Upper lobe of left lung (tissue), 6 donors: ENCODE measurements at regions not wholly inside any gene's neighbourhood (a gene's known extent, or its start where the extent isn't known, plus 50 kb on each side); places are given as distances from the start of the nearest gene placed in this dataset.

Source experiments
- ATAC-seq, 2 donors: fragments of 200-7000 bp; cut with Tn5 transposase; one replicate each; pipeline ENCODE4 v1.9.1; 2022; ENCODE audit warnings: mild to moderate bottlenecking in 2 of 2, moderate library complexity in 2 of 2; ENCODE audit not compliant: low FRiP score in 2 of 2
- DNase-seq, 2 donors: peaks; one replicate each; pipeline ENCODE4 v3.0.0-alpha.2; 2019 to 2020
- H3K27ac ChIP-seq, 4 donors: fragments of 200-600 bp; sonication (generic); one replicate each; pipeline ENCODE4 v1.5.1; 2016 to 2019
- H3K27me3 ChIP-seq, 4 donors: fragments of 200-600 bp; sonication (generic); one replicate each; pipeline ENCODE4 v1.5.1; 2017 to 2019
- H3K36me3 ChIP-seq, 4 donors: fragments of 200-600 bp; sonication (generic); one replicate each; pipeline ENCODE4 v1.5.1; 2016 to 2019
- H3K4me1 ChIP-seq, 4 donors: fragments of 200-600 bp; sonication (generic); one replicate each; pipeline ENCODE4 v1.5.1; 2018 to 2019
- H3K4me3 ChIP-seq, 4 donors: fragments of 200-600 bp; sonication (generic); one replicate each; pipeline ENCODE4 v1.5.1; 2017 to 2019; ENCODE audit warnings: mild to moderate bottlenecking in 2 of 4, moderate library complexity in 1 of 4
- H3K9me3 ChIP-seq, 4 donors: fragments of 200-600 bp; sonication (generic); one replicate each; pipeline ENCODE4 v1.5.1; 2018 to 2019
- EP300 ChIP-seq, 4 donors: sonication (generic); formaldehyde crosslinking; IDR thresholded peaks; one replicate each; pipeline ENCODE4 v1.5.1; 2017; ENCODE audit warnings: antibody characterized with exemption in 4 of 4, control low read depth in 2 of 4
- POLR2A ChIP-seq, 4 donors: fragments of 450-650 bp; IDR thresholded peaks; one replicate each; pipeline ENCODE4 v1.5.1; 2016 to 2017; ENCODE audit warnings: antibody characterized with exemption in 4 of 4, mild to moderate bottlenecking in 2 of 4
- POLR2AphosphoS5 ChIP-seq, 2 donors: sonication (generic); formaldehyde crosslinking; IDR thresholded peaks; one replicate each; pipeline ENCODE4 v1.5.1; 2017; ENCODE audit warnings: antibody characterized with exemption in 2 of 2
- WGBS, 2 donors: methylation state at CpG; one replicate each; pipeline ENCODE4 v1.1.5; 2017 to 2018; 5-methylcytosine and 5-hydroxymethylcytosine counted together
- TF ChIP-seq, protein P1 (sequence below), 6 experiments: fragments of 450-650 bp in 4 of 6; fragments of 200-600 bp in 2 of 6; sonication (generic) in 2 of 6; IDR thresholded peaks; one replicate each; pipeline ENCODE4 v1.5.1; 2016 to 2019; ENCODE audit warnings: antibody characterized with exemption in 6 of 6
- donor health status: DM: no; HTN: no; CAD: no; lungs with moderate emphysema.
- donor health status: DM: no; HTN: yes; CAD: no; lungs with severe emphysema.

DNA sequence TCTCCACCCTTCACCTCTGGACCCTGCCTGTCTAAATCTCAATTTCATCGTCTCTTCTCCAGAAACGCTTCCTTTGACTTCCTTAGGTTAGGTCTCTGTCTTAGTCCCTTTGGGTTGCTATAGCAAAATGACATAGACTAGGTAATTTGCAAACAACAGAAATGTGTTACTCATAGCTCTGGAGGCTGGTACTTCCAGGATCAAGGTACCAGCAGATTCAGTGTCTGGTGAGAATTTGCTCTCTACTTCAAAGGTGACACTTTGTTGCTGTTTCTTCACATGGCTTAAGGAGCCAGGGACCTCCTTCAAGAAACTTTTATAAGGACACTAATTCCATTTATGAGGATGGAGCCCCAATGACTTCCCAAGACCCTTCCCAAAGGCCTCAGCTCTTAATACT, 145.1 kb upstream of the IMPG1 start:
- H3K4me1 ChIP-seq, result no peaks in the 10 kb centered on the region
- WGBS, 2 donors, result 88 to 98% methylated on average over 2 of the region's 2 CpGs
- no peaks in the 10 kb centered on the region for H3K36me3 ChIP-seq
- ATAC-seq, result no peak
- H3K27ac ChIP-seq, result no peak overlapping the region
- H3K9me3 ChIP-seq, result no peaks in the 10 kb centered on the region
- no peak for DNase-seq
- TF ChIP-seq POLR2AphosphoS5 (IDR thresholded peaks at IDR 0.05) (no peak), POLR2A (IDR thresholded peaks at IDR 0.05) (no peak), EP300 (IDR thresholded peaks at IDR 0.05) (no peak)
- TF ChIP-seq, protein P1, sequence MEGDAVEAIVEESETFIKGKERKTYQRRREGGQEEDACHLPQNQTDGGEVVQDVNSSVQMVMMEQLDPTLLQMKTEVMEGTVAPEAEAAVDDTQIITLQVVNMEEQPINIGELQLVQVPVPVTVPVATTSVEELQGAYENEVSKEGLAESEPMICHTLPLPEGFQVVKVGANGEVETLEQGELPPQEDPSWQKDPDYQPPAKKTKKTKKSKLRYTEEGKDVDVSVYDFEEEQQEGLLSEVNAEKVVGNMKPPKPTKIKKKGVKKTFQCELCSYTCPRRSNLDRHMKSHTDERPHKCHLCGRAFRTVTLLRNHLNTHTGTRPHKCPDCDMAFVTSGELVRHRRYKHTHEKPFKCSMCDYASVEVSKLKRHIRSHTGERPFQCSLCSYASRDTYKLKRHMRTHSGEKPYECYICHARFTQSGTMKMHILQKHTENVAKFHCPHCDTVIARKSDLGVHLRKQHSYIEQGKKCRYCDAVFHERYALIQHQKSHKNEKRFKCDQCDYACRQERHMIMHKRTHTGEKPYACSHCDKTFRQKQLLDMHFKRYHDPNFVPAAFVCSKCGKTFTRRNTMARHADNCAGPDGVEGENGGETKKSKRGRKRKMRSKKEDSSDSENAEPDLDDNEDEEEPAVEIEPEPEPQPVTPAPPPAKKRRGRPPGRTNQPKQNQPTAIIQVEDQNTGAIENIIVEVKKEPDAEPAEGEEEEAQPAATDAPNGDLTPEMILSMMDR (IDR thresholded peaks at IDR 0.05), result no peak
- H3K4me3 ChIP-seq, result no peak overlapping the region
- no peaks in the 10 kb centered on the region for H3K27me3 ChIP-seq

DNA sequence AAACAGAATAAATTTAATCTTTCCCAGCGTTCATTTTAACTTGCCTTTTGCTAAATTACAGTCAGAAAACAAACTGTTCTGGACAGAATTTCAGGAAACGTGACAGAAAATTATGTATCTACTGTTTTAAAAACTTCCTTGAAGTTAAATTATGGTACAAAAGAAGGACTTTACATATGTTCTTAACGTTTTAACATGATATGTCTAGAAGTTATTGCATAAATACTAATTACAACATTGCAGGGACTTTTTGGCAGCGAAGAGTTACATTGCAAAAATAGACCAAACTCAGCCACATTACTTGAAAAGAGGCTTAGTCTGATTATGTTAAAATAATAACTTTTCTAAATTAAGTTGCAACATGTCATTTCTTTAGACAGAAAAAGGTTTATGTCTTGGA, 142.1 kb upstream of the IMPG1 start:
- 66 to 70% methylated on average over 4 of the region's 4 CpGs for whole genome bisulfite sequencing, 2 donors

DNA sequence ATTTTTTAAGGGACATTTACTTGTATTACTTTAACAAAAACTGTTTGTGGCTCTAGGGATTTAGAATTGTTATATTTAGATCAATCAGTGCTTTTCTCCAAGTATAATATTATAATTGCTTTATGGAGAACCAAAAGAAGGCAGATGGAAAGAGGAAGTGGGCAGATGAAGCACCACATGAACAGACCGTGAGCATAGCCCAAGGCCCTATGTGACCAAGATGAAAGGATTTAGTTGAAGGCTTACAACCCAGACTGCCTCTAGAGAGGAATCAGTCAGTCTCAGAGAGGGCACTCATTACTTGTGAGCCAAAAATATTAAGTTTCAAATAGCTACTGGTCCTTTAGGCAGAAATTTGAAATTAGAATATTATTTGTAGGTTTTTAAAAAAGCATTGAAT, 102.3 kb upstream of the IMPG1 start:
- H3K4me3 ChIP-seq, result no peak overlapping the region
- ATAC-seq (no peak), DNase-seq (no peak)
- TF ChIP-seq POLR2AphosphoS5 (IDR thresholded peaks at IDR 0.05) (no peak), POLR2A (IDR thresholded peaks at IDR 0.05) (no peak), EP300 (IDR thresholded peaks at IDR 0.05) (no peak)
- TF ChIP-seq, protein P1 (IDR thresholded peaks at IDR 0.05), result no peak
- no peaks in the 10 kb centered on the region for H3K36me3 ChIP-seq
- no peaks in the 10 kb centered on the region for H3K27me3 ChIP-seq
- H3K27ac ChIP-seq, result no peak overlapping the region
- WGBS, 2 donors, result 59 to 62% methylated on average over 1 of the region's 1 CpG
- H3K4me1 ChIP-seq, result no peaks in the 10 kb centered on the region
- no peaks in the 10 kb centered on the region for H3K9me3 ChIP-seq

More for the DNA sequence above, 142.1 kb upstream of the IMPG1 start:
- Histone ChIP-seq H3K4me1 (no peaks in the 10 kb centered on the region), H3K4me3 (no peak overlapping the region), H3K36me3 (no peaks in the 10 kb centered on the region), H3K27me3 (no peaks in the 10 kb centered on the region), H3K9me3 (no peaks in the 10 kb centered on the region), H3K27ac (no peak overlapping the region)
- ATAC-seq (no peak), DNase-seq (no peak)
- TF ChIP-seq POLR2A (IDR thresholded peaks at IDR 0.05), result no peak
- TF ChIP-seq, protein P1 (IDR thresholded peaks at IDR 0.05), result no peak
- no peak for TF ChIP-seq POLR2AphosphoS5 (IDR thresholded peaks at IDR 0.05)
- no peak for TF ChIP-seq EP300 (IDR thresholded peaks at IDR 0.05)

DNA sequence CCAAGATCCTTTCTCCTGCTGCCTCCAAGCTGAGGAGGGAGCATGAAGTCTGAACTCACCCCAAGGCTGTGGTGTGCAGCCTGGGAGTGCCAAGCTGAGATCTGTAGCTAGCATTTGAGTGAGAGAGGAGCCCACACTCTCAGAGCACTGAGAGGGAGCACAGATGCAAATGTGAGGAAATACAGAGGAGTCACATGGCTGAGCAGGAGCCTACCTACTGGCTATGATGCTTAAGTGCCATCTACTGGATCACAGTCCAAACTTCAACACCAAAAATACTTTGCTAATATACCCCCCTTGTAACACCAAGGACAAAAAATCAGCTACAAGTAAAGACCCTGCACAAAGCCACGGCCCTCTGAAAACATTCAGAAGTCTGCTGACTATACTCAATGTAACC, 94.4 kb upstream of the IMPG1 start:
- no peak for ATAC-seq
- DNase-seq, result no peak
- TF ChIP-seq POLR2AphosphoS5 (IDR thresholded peaks at IDR 0.05), result no peak
- no peak for TF ChIP-seq POLR2A (IDR thresholded peaks at IDR 0.05)
- TF ChIP-seq EP300 (IDR thresholded peaks at IDR 0.05), result no peak
- TF ChIP-seq, protein P1 (IDR thresholded peaks at IDR 0.05), result no peak
- no peaks in the 10 kb centered on the region for H3K4me1 ChIP-seq
- H3K27me3 ChIP-seq, result no peaks in the 10 kb centered on the region
- H3K9me3 ChIP-seq, result peaks cover 0 to 15% (median 2%) of the 10 kb centered on the region in 4 donors
- H3K4me3 ChIP-seq, result no peak overlapping the region
- no peak overlapping the region for H3K27ac ChIP-seq
- 79 to 92% methylated on average over 1 of the region's 1 CpG for WGBS, 2 donors
- no peaks in the 10 kb centered on the region for H3K36me3 ChIP-seq

DNA sequence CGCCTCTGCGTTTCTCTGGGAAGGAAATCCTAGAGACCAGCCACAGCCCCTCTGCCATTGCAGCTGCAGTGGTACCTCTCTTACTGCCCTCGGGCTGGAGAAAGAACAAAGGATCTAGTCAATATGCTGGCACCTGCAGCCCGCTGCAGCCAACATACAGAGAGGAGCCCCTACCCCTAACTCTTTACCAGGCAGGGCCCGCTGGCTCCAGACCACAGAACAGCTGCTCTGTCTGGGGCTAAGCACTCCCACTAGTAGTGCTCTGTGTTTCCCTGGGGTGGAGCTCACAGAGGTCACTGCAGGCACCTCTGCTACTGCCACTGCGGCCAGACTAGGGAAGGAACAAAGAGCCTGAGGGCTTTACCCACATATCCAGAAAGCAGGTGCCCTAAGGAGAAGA, 93.8 kb upstream of the IMPG1 start:
- no peak overlapping the region for H3K4me3 ChIP-seq
- DNase-seq (no peak), ATAC-seq (no peak)
- peaks cover 0 to 15% (median 2%) of the 10 kb centered on the region in 4 donors for H3K9me3 ChIP-seq
- no peaks in the 10 kb centered on the region for H3K4me1 ChIP-seq
- no peaks in the 10 kb centered on the region for H3K36me3 ChIP-seq
- no peak overlapping the region for H3K27ac ChIP-seq
- WGBS, 2 donors, result 77% methylated on average over 6 of the region's 6 CpGs; no CpG with 5 or more reads in 1 of the 2 donors
- TF ChIP-seq POLR2A (IDR thresholded peaks at IDR 0.05), result no peak
- TF ChIP-seq, protein P1 (IDR thresholded peaks at IDR 0.05), result no peak
- TF ChIP-seq POLR2AphosphoS5 (IDR thresholded peaks at IDR 0.05), result no peak
- no peak for TF ChIP-seq EP300 (IDR thresholded peaks at IDR 0.05)
- H3K27me3 ChIP-seq, result no peaks in the 10 kb centered on the region
